RWPE1 (cell line): ENCODE measurements at regions not wholly inside any gene's neighbourhood (a gene's known extent, or its start where the extent isn't known, plus 50 kb on each side); places are given as distances from the start of the nearest gene placed in this dataset.
"Not testable (repeated sequence)": the region's sequence is repeated elsewhere in the genome, so short reads cannot be mapped to it uniquely, and the experiment has no call there.

Source experiments
- CTCF ChIA-PET: fragments of 350-600 bp; sonication (Branson Sonifier 250); formaldehyde crosslinking; extraction: SDS; loops from one replicate; lab custom pipeline; 2021; lab: Yijun Ruan, JAX
- POLR2A ChIA-PET: fragments of 400-600 bp; formaldehyde crosslinking; extraction: SDS; loops from one replicate; lab custom pipeline; 2020; ENCODE audit warnings: antibody characterized with exemption; ENCODE audit not compliant: low non-redundant PET; lab: Yijun Ruan, JAX
- DNase-seq: peaks from one replicate; pipeline ENCODE4 v3.0.0; 2012; ENCODE audit warnings: low spot score
- H3K27ac ChIP-seq: fragments of 450-650 bp; 2 replicates; pipeline ENCODE4 v1.5.1; 2017
- CTCF ChIP-seq: fragments of 450-650 bp; conservative IDR thresholded peaks from 2 replicates; pipeline ENCODE4 v1.5.1; 2017; ENCODE audit warnings: low read depth, mild to moderate bottlenecking

DNA sequence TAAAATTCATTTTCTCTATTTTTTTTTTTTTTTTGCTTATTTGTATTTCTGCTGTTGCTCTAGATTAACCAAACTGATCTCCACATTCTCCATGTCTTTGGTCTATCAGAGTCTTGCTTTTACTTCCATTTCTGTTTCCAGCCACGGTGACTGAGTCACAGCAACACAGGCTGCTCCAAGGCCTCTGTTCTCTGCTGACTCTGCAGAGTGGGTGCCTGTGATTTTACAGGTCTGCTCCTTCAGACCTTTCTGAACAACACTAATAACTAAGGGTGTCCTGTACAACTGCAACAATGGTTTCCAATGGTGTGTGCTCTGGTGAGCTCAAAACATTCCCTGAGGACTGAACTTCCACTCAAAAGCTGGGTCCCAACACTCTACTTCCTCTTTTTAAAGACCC is 102.3 kb upstream of the BMP2 start:
- DNase-seq: no peak
- TF ChIP-seq CTCF: no peak
- no peak overlapping the region for H3K27ac ChIP-seq
- POLR2A ChIA-PET: no interaction called here
- CTCF ChIA-PET: interaction anchor here (0.5 to 0.9 kb wide), 2 partner anchors 82 to 518 kb away, joined by 3 read pairs; no protein-coding TSS in a partner anchor

GRCh38 chr20:6664574-6664973 is 102.9 kb upstream of the BMP2 start:
- no peak for DNase-seq
- POLR2A ChIA-PET: no interaction called here
- TF ChIP-seq CTCF: no peak
- CTCF ChIA-PET: interaction anchor here (0.5 to 0.9 kb wide), 3 partner anchors 81 to 517 kb away, joined by 3 read pairs; no protein-coding TSS in a partner anchor
- no peak overlapping the region for H3K27ac ChIP-seq

GRCh38 chr20:6663751-6664388 is 103.6 kb upstream of the BMP2 start:
- TF ChIP-seq CTCF: no peak
- ChIA-PET CTCF (interaction anchor here (0.7 kb wide), 1 partner anchor 40 kb away, joined by 3 read pairs; no protein-coding TSS in a partner anchor), POLR2A (no interaction called here)
- peak; percentile 58 for DNase-seq
- H3K27ac ChIP-seq: no peak overlapping the region

DNA sequence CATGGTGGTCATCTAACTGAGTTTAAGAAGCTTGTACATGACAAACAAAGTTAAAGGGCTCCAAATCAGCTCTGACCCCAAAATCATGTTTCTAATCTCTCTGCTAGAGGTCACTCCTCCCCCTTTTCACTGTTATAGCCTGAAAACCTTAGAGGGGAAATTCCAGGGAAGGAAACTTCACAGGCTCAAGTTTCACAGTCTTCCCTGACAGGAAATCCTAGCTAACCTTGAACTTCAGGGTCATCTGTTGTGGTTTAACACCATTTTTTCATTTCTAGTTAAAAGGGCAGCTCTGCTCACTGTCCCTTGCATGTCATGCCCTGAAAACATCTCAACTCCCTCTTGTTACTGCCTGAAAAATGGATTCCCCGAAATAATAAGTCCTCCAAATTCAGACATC is 104.4 kb upstream of the BMP2 start:
- CTCF ChIA-PET: interaction anchor here (1.0 kb wide), 1 partner anchor 48 kb away, joined by 3 read pairs; no protein-coding TSS in a partner anchor
- no peak for TF ChIP-seq CTCF
- DNase-seq: no peak
- POLR2A ChIA-PET: no interaction called here
- H3K27ac ChIP-seq: no peak overlapping the region

DNA sequence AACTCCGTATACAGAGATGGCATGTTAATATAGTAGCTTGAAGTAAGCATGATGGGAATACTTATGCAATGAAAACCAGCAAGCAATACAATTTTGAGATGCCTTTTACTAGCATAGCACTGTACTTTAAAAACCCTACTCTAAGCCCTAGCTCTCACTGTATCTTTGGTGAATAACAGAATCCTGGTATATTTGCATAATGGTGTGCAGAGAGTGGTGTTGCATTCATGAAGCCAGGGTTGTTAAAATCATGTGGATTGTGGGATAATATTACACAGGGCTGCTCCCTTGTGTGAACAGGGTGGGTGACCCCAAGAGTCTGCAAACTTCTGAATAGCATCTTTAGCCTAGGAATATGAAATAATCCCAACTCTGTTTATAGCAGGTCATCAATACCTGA is 105.2 kb upstream of the BMP2 start:
- no peak for DNase-seq
- H3K27ac ChIP-seq: no peak overlapping the region
- ChIA-PET POLR2A (no interaction called here), CTCF (interaction anchor here (1.0 kb wide), 1 partner anchor 49 kb away, joined by 3 read pairs; no protein-coding TSS in a partner anchor)
- no peak for TF ChIP-seq CTCF

GRCh38 chr20:6660441-6660840 is 107.0 kb upstream of the BMP2 start:
- no peak for TF ChIP-seq CTCF
- H3K27ac ChIP-seq: peak overlapping the region; percentile 43
- DNase-seq: peak; percentile 54
- ChIA-PET POLR2A (no interaction called here), CTCF (interaction anchor here (0.9 to 1.4 kb wide), 2 partner anchors 105 to 110 kb away, joined by 4 read pairs; no protein-coding TSS in a partner anchor)

DNA sequence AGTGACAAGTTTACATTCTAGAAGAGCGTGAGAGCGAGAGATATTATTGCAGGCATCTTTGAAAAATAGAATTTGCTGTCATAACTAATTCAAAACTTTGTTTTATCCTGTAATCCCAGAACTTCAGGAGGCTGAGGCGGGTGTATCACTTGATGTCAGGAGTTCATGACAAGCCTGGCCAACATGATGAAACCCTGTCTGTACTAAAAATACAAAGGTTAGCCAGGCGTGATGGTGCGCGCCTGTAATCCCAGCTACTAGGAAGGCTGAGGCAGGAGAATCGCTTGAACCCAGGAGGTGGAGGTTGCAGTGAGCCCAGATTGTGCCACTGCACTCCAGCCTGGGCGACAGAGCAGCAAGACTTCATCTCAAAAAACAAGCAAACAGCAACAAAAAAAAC is 108.6 kb upstream of the BMP2 start:
- H3K27ac ChIP-seq, CTCF ChIA-PET, DNase-seq, POLR2A ChIA-PET: not testable (repeated sequence)
